Gastrocnemius medialis (tissue), 4 donors: ENCODE measurements at regions not wholly inside any gene's neighbourhood (a gene's known extent, or its start where the extent isn't known, plus 50 kb on each side); places are given as distances from the start of the nearest gene placed in this dataset.

Experiments
- ATAC-seq, 2 donors: fragments of 150-250 bp; one replicate each; pipeline ENCODE4 v1.9.1; 2016
- DNase-seq, 2 donors: peaks; one replicate each; pipeline ENCODE4 v3.0.0-alpha.2; 2019
- H3K27ac ChIP-seq, 4 donors: fragments of 200-600 bp; sonication (generic); 1 replicate in 1 of 4; 2 replicates in 3 of 4; pipeline ENCODE4 v1.5.1; 2016 to 2018; ENCODE audit warnings: mild to moderate bottlenecking in 2 of 4, moderate library complexity in 1 of 4
- H3K27me3 ChIP-seq, 3 donors: fragments of 200-600 bp; sonication (generic) in 2 of 3; 1 replicate in 1 of 3; 2 replicates in 2 of 3; pipeline versions ENCODE4 v1.5.1 to v1.6.0; 2016 to 2019; ENCODE audit warnings: mild to moderate bottlenecking in 1 of 3, moderate library complexity in 1 of 3
- H3K36me3 ChIP-seq, 2 donors: fragments of 200-600 bp; sonication (generic) in 1 of 2; one replicate each; pipeline ENCODE4 v1.5.1; 2017 to 2018
- H3K4me1 ChIP-seq, 2 donors: fragments of 200-600 bp; sonication (generic) in 1 of 2; one replicate each; pipeline ENCODE4 v1.5.1; 2016 to 2017; ENCODE audit warnings: mild to moderate bottlenecking in 2 of 2
- H3K4me3 ChIP-seq, 4 donors: fragments of 200-600 bp; sonication (generic) in 3 of 4; 1 replicate in 1 of 4; 2 replicates in 3 of 4; pipeline ENCODE4 v1.5.1; 2016 to 2019; ENCODE audit warnings: mild to moderate bottlenecking in 2 of 4
- H3K9me3 ChIP-seq, 3 donors: fragments of 200-600 bp; sonication (generic) in 2 of 3; 1 replicate in 1 of 3; 2 replicates in 2 of 3; pipeline ENCODE4 v1.5.1; 2016 to 2019
- CTCF ChIP-seq, 5 experiments: fragments of 450-650 bp in 3 of 5; fragments of 200-600 bp in 2 of 5; sonication (generic) in 2 of 5; IDR thresholded peaks in 4 of 5; conservative IDR thresholded peaks in 1 of 5; 1 replicate in 4 of 5; 2 replicates in 1 of 5; pipeline ENCODE4 v1.5.1; 2016 to 2019; ENCODE audit warnings: antibody characterized with exemption in 5 of 5, mild to moderate bottlenecking in 3 of 5, moderate library complexity in 3 of 5
- POLR2A ChIP-seq, 2 donors: fragments of 450-650 bp; IDR thresholded peaks; one replicate each; pipeline ENCODE4 v1.6.1; 2017; ENCODE audit warnings: antibody characterized with exemption in 2 of 2, mild to moderate bottlenecking in 2 of 2, moderate library complexity in 2 of 2
- in situ Hi-C, 4 donors: fragments of 200-750 bp; cut with MboI; loops; one replicate each; pipeline versions ENCODE4 v1.15.0 to v1.8.0; 2017; ENCODE audit warnings: low sequenced_read_pairs in 4 of 4
- intact Hi-C: fragments of 100-400 bp; cut with DNase I; formaldehyde crosslinking; loops from one replicate; pipeline ENCODE4 v1.15.1; 2023; ENCODE audit warnings: low total_unique reads

GRCh38 chr11:86745571-86745970, 54.8 kb upstream of the PRSS23 start:
- intact Hi-C loops, result no loop called here
- Histone ChIP-seq H3K27me3 (no peaks in the 10 kb centered on the region), H3K4me1 (peaks cover 13 to 17% of the 10 kb centered on the region in 2 donors), H3K4me3 (no peak overlapping the region), H3K36me3 (no peaks in the 10 kb centered on the region), H3K9me3 (no peaks in the 10 kb centered on the region), H3K27ac (no peak overlapping the region)
- in situ Hi-C loops, result no loop called here
- DNase-seq (no peak), ATAC-seq (no peak)
- TF ChIP-seq CTCF (IDR thresholded peaks at IDR 0.05 in 4 of 5, conservative IDR thresholded peaks at IDR 0.05 in 1 of 5), result no peak

- Histone ChIP-seq H3K27ac (peak overlapping the region; percentile 14 to 75 (median 68)), H3K4me3 (no peak overlapping the region), H3K4me1 (peaks cover 18 to 23% of the 10 kb centered on the region in 2 donors), H3K36me3 (no peaks in the 10 kb centered on the region), H3K27me3 (no peaks in the 10 kb centered on the region), H3K9me3 (no peaks in the 10 kb centered on the region)
- in situ Hi-C loops, result no loop called here
- TF ChIP-seq POLR2A (IDR thresholded peaks at IDR 0.05) (no peak), CTCF (IDR thresholded peaks at IDR 0.05 in 4 of 5, conservative IDR thresholded peaks at IDR 0.05 in 1 of 5) (no peak)
- DNase-seq, result peak; percentile 44 to 64
- intact Hi-C loops, result loop anchor here (5.0 kb wide), 3 partner anchors 56 to 116 kb away; partner anchors contain the start of gene ME3
- peak; percentile 79 to 83 for ATAC-seq
Observed at GRCh38 chr11:86743223-86744118, 56.9 kb upstream of the PRSS23 start.

GRCh38 chr11:86741839-86742805, 58.2 kb upstream of the PRSS23 start:
- H3K4me3 ChIP-seq, result no peak overlapping the region
- peaks cover 18 to 30% of the 10 kb centered on the region in 2 donors for H3K4me1 ChIP-seq
- DNase-seq (no peak), ATAC-seq (no peak)
- peak overlapping the region; percentile 64 to 75 (median 70) for H3K27ac ChIP-seq
- no peaks in the 10 kb centered on the region for H3K27me3 ChIP-seq
- in situ Hi-C loops (no loop called here), intact Hi-C loops (loop anchor here (5.0 kb wide), 3 partner anchors 55 to 115 kb away; partner anchors contain the start of gene ME3)
- no peaks in the 10 kb centered on the region for H3K9me3 ChIP-seq
- TF ChIP-seq CTCF (IDR thresholded peaks at IDR 0.05 in 4 of 5, conservative IDR thresholded peaks at IDR 0.05 in 1 of 5) (no peak), POLR2A (IDR thresholded peaks at IDR 0.05) (no peak)
- H3K36me3 ChIP-seq, result no peaks in the 10 kb centered on the region

DNA sequence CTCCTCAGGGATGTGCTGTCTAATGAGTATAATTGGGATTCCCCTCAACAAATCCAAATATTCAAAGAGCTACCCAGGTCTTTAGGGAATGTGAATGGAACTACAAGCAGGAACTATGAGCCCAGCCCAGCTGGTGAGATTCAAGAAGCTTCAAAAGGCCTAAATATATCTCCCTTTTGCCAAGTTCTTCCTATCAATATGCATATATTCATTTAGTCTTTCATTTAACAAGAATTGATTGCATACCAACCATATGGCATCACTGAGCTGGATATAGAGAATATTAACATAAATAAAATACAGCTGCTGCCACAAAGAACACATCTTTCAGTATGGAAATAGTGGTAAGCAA, 58.9 kb upstream of the PRSS23 start:
- DNase-seq, result no peak
- Histone ChIP-seq H3K27ac (peak overlapping the region; percentile 64 to 75 (median 70)), H3K4me3 (no peak overlapping the region), H3K27me3 (no peaks in the 10 kb centered on the region), H3K4me1 (peaks cover 18 to 30% of the 10 kb centered on the region in 2 donors), H3K9me3 (no peaks in the 10 kb centered on the region), H3K36me3 (no peaks in the 10 kb centered on the region)
- no peak for ATAC-seq
- in situ Hi-C loops, result no loop called here
- TF ChIP-seq POLR2A (IDR thresholded peaks at IDR 0.05) (no peak), CTCF (IDR thresholded peaks at IDR 0.05 in 4 of 5, conservative IDR thresholded peaks at IDR 0.05 in 1 of 5) (no peak)
- intact Hi-C loops, result loop anchor here (5.0 kb wide), 3 partner anchors 54 to 114 kb away; partner anchors contain the start of gene ME3
